MM.1S (cell line): ENCODE measurements at regions not wholly inside any gene's neighbourhood (a gene's known extent, or its start where the extent isn't known, plus 50 kb on each side); places are given as distances from the start of the nearest gene placed in this dataset.

ENCODE experiments used
- DNase-seq: peaks from one replicate; pipeline ENCODE4 v3.0.0-alpha.2; 2015
- H2AFZ ChIP-seq: fragments of 300-600 bp; sonication (generic); 2 replicates; pipeline ENCODE4 v1.6.0; 2016; ENCODE audit warnings: antibody characterized with exemption, low read length
- H3F3A ChIP-seq: fragments of 300-600 bp; sonication (generic); 2 replicates; pipeline ENCODE4 v1.6.1; 2016; ENCODE audit warnings: mild to moderate bottlenecking, antibody characterized with exemption, low read length, moderate library complexity, mixed read lengths; ENCODE audit not compliant: insufficient read depth
- H3K27ac ChIP-seq: fragments of 300-600 bp; sonication (generic); 2 replicates; pipeline ENCODE4 v1.5.1; 2016; ENCODE audit warnings: mild to moderate bottlenecking, low read length
- H3K27me3 ChIP-seq: fragments of 300-600 bp; sonication (generic); replicated peaks from 2 replicates; pipeline ENCODE4 v1.6.0; 2016; ENCODE audit warnings: low read length; ENCODE audit not compliant: insufficient read depth
- H3K36me3 ChIP-seq: fragments of 300-600 bp; sonication (generic); replicated peaks from 2 replicates; pipeline ENCODE4 v1.6.1; 2016; ENCODE audit warnings: mild to moderate bottlenecking, low read length, mixed read lengths; ENCODE audit not compliant: insufficient read depth
- H3K4me1 ChIP-seq: fragments of 300-600 bp; sonication (generic); 2 replicates; pipeline ENCODE4 v1.6.1; 2016; ENCODE audit warnings: low read length, mixed read lengths
- H3K4me2 ChIP-seq: fragments of 300-600 bp; sonication (generic); 2 replicates; pipeline ENCODE4 v1.6.0; 2016; ENCODE audit warnings: low read depth, low read length
- H3K4me3 ChIP-seq: fragments of 300-600 bp; sonication (generic); 2 replicates; pipeline ENCODE4 v1.5.1; 2016; ENCODE audit warnings: low read length, mixed read lengths
- H3K79me2 ChIP-seq: fragments of 300-600 bp; sonication (generic); 2 replicates; pipeline ENCODE4 v1.6.1; 2016; ENCODE audit warnings: mixed run types, low read length, mixed read lengths
- H3K9ac ChIP-seq: fragments of 300-600 bp; sonication (generic); 2 replicates; pipeline ENCODE4 v1.6.1; 2016; ENCODE audit warnings: low read length, mixed read lengths
- H3K9me2 ChIP-seq: fragments of 300-600 bp; sonication (generic); replicated peaks from 2 replicates; pipeline ENCODE4 v1.6.1; 2016; ENCODE audit warnings: mild to moderate bottlenecking, low read length, mixed read lengths; ENCODE audit not compliant: insufficient read depth
- H3K9me3 ChIP-seq: fragments of 300-600 bp; sonication (generic); replicated peaks from 2 replicates; pipeline ENCODE4 v1.6.1; 2016; ENCODE audit warnings: mild to moderate bottlenecking, low read length, mixed read lengths; ENCODE audit not compliant: insufficient read depth
- H4K20me1 ChIP-seq: fragments of 300-600 bp; sonication (generic); 2 replicates; pipeline ENCODE4 v1.6.1; 2016; ENCODE audit warnings: mild to moderate bottlenecking, low read length, moderate library complexity, mixed read lengths; ENCODE audit not compliant: insufficient read depth
- EZH2 ChIP-seq: fragments of 300-600 bp; sonication (generic); optimal IDR thresholded peaks from 2 replicates; pipeline ENCODE3; 2017; ENCODE audit warnings: low read depth, mild to moderate bottlenecking, antibody characterized with exemption, low read length, mixed read lengths
- EZH2phosphoT487 ChIP-seq: fragments of 300-600 bp; sonication (generic); IDR thresholded peaks from 2 replicates; pipeline ENCODE4 v1.6.1; 2018; ENCODE audit warnings: antibody characterized with exemption, low read length
- TF ChIP-seq, protein P1 (sequence below): fragments of 300-600 bp; sonication (generic); IDR thresholded peaks from 2 replicates; pipeline ENCODE4 v1.5.1; 2016; ENCODE audit warnings: antibody characterized with exemption, low read length, mixed read lengths

DNA sequence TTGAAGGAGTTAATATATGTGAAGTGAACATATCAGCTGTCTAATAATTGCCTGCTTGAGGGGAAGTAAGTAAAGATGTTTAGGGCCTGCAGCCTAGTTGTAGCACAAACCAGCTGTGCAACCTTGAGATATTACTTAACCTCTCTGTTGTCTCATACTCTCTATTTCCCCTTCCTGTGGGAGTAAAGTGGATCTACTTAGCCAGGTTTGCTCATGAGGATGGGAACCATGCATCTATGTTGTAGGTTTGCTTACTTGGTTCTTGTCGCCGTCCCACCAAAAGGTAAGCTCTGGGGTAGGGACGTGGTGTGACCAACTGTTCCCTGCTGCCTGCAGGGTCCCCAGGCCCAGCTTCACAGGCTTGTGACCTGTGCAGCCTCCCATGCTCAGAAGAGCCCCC, 362.7 kb upstream of the SULF2 start:
- Histone ChIP-seq H2AFZ (no peak overlapping the region), H3K27me3 (no peaks in the 10 kb centered on the region), H3K9ac (no peak overlapping the region), H3K9me2 (no peaks in the 10 kb centered on the region), H3K9me3 (no peaks in the 10 kb centered on the region), H3K36me3 (no peaks in the 10 kb centered on the region), H3K4me3 (no peak overlapping the region), H3K4me2 (no peak overlapping the region), H3K79me2 (no peaks in the 10 kb centered on the region), H3K27ac (no peak overlapping the region), H3K4me1 (no peaks in the 10 kb centered on the region), H4K20me1 (no peaks in the 10 kb centered on the region), H3F3A (no peaks in the 10 kb centered on the region)
- TF ChIP-seq, protein P1, sequence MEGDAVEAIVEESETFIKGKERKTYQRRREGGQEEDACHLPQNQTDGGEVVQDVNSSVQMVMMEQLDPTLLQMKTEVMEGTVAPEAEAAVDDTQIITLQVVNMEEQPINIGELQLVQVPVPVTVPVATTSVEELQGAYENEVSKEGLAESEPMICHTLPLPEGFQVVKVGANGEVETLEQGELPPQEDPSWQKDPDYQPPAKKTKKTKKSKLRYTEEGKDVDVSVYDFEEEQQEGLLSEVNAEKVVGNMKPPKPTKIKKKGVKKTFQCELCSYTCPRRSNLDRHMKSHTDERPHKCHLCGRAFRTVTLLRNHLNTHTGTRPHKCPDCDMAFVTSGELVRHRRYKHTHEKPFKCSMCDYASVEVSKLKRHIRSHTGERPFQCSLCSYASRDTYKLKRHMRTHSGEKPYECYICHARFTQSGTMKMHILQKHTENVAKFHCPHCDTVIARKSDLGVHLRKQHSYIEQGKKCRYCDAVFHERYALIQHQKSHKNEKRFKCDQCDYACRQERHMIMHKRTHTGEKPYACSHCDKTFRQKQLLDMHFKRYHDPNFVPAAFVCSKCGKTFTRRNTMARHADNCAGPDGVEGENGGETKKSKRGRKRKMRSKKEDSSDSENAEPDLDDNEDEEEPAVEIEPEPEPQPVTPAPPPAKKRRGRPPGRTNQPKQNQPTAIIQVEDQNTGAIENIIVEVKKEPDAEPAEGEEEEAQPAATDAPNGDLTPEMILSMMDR, result no peak
- no peak for DNase-seq

DNA sequence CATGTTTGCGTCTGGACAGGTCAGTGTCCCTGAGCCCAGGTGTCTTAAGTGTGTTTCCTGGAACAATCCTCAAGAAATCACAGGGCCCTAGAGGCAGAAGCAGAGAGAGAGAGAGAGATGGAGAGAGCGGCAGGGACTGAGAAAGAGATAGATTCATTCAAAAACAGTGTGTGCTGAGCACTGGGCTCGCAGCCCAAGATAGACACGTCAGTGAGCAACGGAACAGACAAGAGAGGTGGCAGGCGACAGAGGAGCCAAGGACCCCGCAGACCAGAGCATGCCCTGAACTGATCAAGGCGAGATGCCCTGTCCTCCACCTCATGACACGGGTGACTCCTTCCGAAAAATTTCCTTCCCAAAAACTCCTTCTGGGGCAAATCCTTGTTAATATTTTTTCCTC, 362.0 kb upstream of the SULF2 start:
- no peaks in the 10 kb centered on the region for H3K27me3 ChIP-seq
- H3K9me3 ChIP-seq, result no peaks in the 10 kb centered on the region
- H3F3A ChIP-seq, result no peaks in the 10 kb centered on the region
- H3K79me2 ChIP-seq, result no peaks in the 10 kb centered on the region
- TF ChIP-seq EZH2, result no peak
- TF ChIP-seq EZH2phosphoT487, result no peak
- TF ChIP-seq, protein P1, result no peak
- H3K4me3 ChIP-seq, result no peak overlapping the region
- H3K4me2 ChIP-seq, result no peak overlapping the region
- no peak overlapping the region for H3K9ac ChIP-seq
- H2AFZ ChIP-seq, result no peak overlapping the region
- no peak for DNase-seq
- no peaks in the 10 kb centered on the region for H3K9me2 ChIP-seq
- H3K4me1 ChIP-seq, result no peaks in the 10 kb centered on the region
- no peak overlapping the region for H3K27ac ChIP-seq
- H3K36me3 ChIP-seq, result no peaks in the 10 kb centered on the region
- H4K20me1 ChIP-seq, result no peaks in the 10 kb centered on the region

DNA sequence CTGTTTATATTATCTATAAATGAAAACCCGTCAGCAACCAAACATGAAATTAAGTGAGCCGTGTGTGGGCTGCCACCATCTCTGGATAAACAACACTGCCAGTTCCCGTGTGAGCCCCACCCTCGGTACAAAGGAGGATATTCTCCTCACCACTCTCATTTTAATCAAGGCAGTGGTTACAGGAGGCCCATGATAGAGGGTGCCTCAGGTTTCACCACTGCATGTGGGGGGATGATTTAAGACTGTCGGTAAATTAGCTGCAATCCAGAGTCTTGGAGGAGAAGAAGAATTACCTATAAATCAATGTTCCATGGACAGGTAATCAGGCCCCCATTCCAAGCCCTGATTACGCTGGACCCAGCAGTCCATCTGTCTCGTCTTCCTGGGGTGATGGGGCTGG, 361.6 kb upstream of the SULF2 start:
- H3K9ac ChIP-seq, result no peak overlapping the region
- TF ChIP-seq, protein P1, result no peak
- TF ChIP-seq EZH2phosphoT487, result no peak
- no peak for TF ChIP-seq EZH2
- no peaks in the 10 kb centered on the region for H3K4me1 ChIP-seq
- no peaks in the 10 kb centered on the region for H3K9me2 ChIP-seq
- no peaks in the 10 kb centered on the region for H3F3A ChIP-seq
- no peak overlapping the region for H3K4me2 ChIP-seq
- H3K27me3 ChIP-seq, result no peaks in the 10 kb centered on the region
- H4K20me1 ChIP-seq, result no peaks in the 10 kb centered on the region
- DNase-seq, result no peak
- H3K4me3 ChIP-seq, result no peak overlapping the region
- H3K36me3 ChIP-seq, result no peaks in the 10 kb centered on the region
- no peaks in the 10 kb centered on the region for H3K9me3 ChIP-seq
- H3K79me2 ChIP-seq, result no peaks in the 10 kb centered on the region
- no peak overlapping the region for H3K27ac ChIP-seq
- no peak overlapping the region for H2AFZ ChIP-seq

DNA sequence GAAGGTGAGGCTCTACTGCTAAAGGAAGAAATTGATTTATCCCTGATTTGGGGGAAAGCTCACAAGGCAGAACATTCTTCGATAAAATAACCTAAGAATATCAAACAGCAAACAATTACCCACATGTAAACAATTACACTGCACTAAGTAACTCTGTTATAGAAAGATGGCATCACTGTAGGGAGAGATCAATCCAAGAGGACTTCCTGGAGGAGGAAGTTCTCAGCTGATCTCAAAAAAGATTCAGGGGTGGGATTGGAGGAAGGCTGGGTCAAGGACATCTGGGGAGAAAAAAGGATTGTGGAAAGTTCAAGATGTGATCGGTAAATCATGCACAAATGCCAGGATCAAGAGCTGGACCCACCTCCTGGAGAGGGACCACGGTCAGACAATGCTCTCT, 361.0 kb upstream of the SULF2 start:
- H4K20me1 ChIP-seq, result no peaks in the 10 kb centered on the region
- no peaks in the 10 kb centered on the region for H3K36me3 ChIP-seq
- no peak overlapping the region for H3K4me2 ChIP-seq
- DNase-seq, result no peak
- no peaks in the 10 kb centered on the region for H3F3A ChIP-seq
- no peaks in the 10 kb centered on the region for H3K9me2 ChIP-seq
- TF ChIP-seq, protein P1, result no peak
- TF ChIP-seq EZH2phosphoT487, result no peak
- H3K9me3 ChIP-seq, result no peaks in the 10 kb centered on the region
- no peak overlapping the region for H3K4me3 ChIP-seq
- H3K4me1 ChIP-seq, result no peaks in the 10 kb centered on the region
- H3K27me3 ChIP-seq, result no peaks in the 10 kb centered on the region
- H2AFZ ChIP-seq, result no peak overlapping the region
- no peak overlapping the region for H3K27ac ChIP-seq
- H3K79me2 ChIP-seq, result no peaks in the 10 kb centered on the region
- H3K9ac ChIP-seq, result no peak overlapping the region
